SK-N-SH treated with all-trans-retinoic acid at 6 μM for 48 hours (cell line): ENCODE measurements at regions not wholly inside any gene's neighbourhood (a gene's known extent, or its start where the extent isn't known, plus 50 kb on each side); places are given as distances from the start of the nearest gene placed in this dataset.

Experiments used
- ATAC-seq: fragments of 200-7000 bp; cut with Tn5 transposase; 3 replicates; pipeline ENCODE4 v1.9.1; 2020; ENCODE audit warnings: mild to moderate bottlenecking, moderate library complexity
- ARNTL ChIP-seq: fragments of 450-650 bp; formaldehyde crosslinking; IDR thresholded peaks from 2 replicates; pipeline ENCODE4 v1.5.0; 2020; ENCODE audit warnings: low read depth, mild to moderate bottlenecking, moderate library complexity, borderline replicate concordance
- BACH2 ChIP-seq: fragments of 250-450 bp; sonication (Bioruptor Pico); IDR thresholded peaks from 2 replicates; pipeline ENCODE4 v1.9.0; 2021; ENCODE audit warnings: mild to moderate bottlenecking, borderline replicate concordance
- CSDC2 ChIP-seq: fragments of 250-450 bp; sonication (Bioruptor Pico); IDR thresholded peaks from 2 replicates; pipeline ENCODE4 v1.5.0; 2020; ENCODE audit warnings: mild to moderate bottlenecking, moderate library complexity
- ESRRG ChIP-seq: fragments of 250-450 bp; sonication (Bioruptor Pico); IDR thresholded peaks from 2 replicates; pipeline ENCODE4 v1.6.1; 2021; ENCODE audit warnings: mild to moderate bottlenecking
- GLIS3 ChIP-seq: fragments of 250-450 bp; sonication (Bioruptor Pico); IDR thresholded peaks from 2 replicates; pipeline ENCODE4 v1.5.0; 2020; ENCODE audit warnings: mild to moderate bottlenecking, moderate library complexity
- ISL1 ChIP-seq: fragments of 250-450 bp; sonication (Bioruptor Pico); IDR thresholded peaks from 2 replicates; pipeline ENCODE4 v2.1.2; 2022; ENCODE audit warnings: mild to moderate bottlenecking, moderate library complexity
- OSR1 ChIP-seq: fragments of 250-450 bp; sonication (Bioruptor Pico); IDR thresholded peaks from 2 replicates; pipeline ENCODE4 v1.8.0; 2022; ENCODE audit warnings: moderate library complexity, mild to moderate bottlenecking, inconsistent platforms
- RARB ChIP-seq: fragments of 250-450 bp; sonication (Bioruptor Pico); IDR thresholded peaks from 2 replicates; pipeline ENCODE4 v1.8.0; 2021; ENCODE audit warnings: mild to moderate bottlenecking, moderate library complexity
- SNAI2 ChIP-seq: fragments of 250-450 bp; sonication (Bioruptor Pico); IDR thresholded peaks from 2 replicates; pipeline ENCODE4 v1.5.0; 2020; ENCODE audit warnings: mild to moderate bottlenecking, moderate library complexity
- TCF4 ChIP-seq: fragments of 250-450 bp; sonication (Bioruptor Pico); IDR thresholded peaks from 2 replicates; pipeline ENCODE4 v1.8.0; 2021; ENCODE audit warnings: mild to moderate bottlenecking, moderate library complexity, borderline replicate concordance
- ZC3H10 ChIP-seq: fragments of 250-450 bp; sonication (Bioruptor Pico); IDR thresholded peaks from 2 replicates; pipeline ENCODE4 v1.5.1; 2021; ENCODE audit warnings: mild to moderate bottlenecking, moderate library complexity
- ZFP3 ChIP-seq: fragments of 250-450 bp; sonication (Bioruptor Pico); IDR thresholded peaks from 2 replicates; pipeline ENCODE4 v1.5.0; 2020; ENCODE audit warnings: mild to moderate bottlenecking, moderate library complexity
- ZFP30 ChIP-seq: fragments of 450-650 bp; formaldehyde crosslinking; IDR thresholded peaks from 2 replicates; pipeline ENCODE4 v1.5.0; 2022; ENCODE audit warnings: mild to moderate bottlenecking, moderate library complexity
- ZNF565 ChIP-seq: fragments of 450-650 bp; formaldehyde crosslinking; conservative IDR thresholded peaks from 2 replicates; pipeline ENCODE4 v1.5.0; 2020; ENCODE audit warnings: low read depth, mild to moderate bottlenecking, moderate library complexity
- ZNF70 ChIP-seq: fragments of 450-650 bp; formaldehyde crosslinking; IDR thresholded peaks from 2 replicates; pipeline ENCODE4 v1.5.0; 2020; ENCODE audit warnings: mild to moderate bottlenecking, moderate library complexity
- ZNF8 ChIP-seq: fragments of 450-650 bp; formaldehyde crosslinking; IDR thresholded peaks from 2 replicates; pipeline ENCODE4 v1.5.0; 2020; ENCODE audit warnings: mild to moderate bottlenecking, moderate library complexity
- TF ChIP-seq, protein P1 (sequence below): fragments of 250-450 bp; sonication (Bioruptor Pico); IDR thresholded peaks from 2 replicates; pipeline ENCODE4 v1.5.0; 2020; ENCODE audit warnings: mild to moderate bottlenecking, moderate library complexity
- TF ChIP-seq, protein P2 (sequence below): fragments of 250-450 bp; sonication (Bioruptor Pico); IDR thresholded peaks from 2 replicates; pipeline ENCODE4 v1.5.1; 2020; ENCODE audit warnings: low read depth, mild to moderate bottlenecking, moderate library complexity
- TF ChIP-seq, protein P3 (sequence below): fragments of 250-450 bp; sonication (Bioruptor Pico); IDR thresholded peaks from 2 replicates; pipeline ENCODE4 v1.8.0; 2020; ENCODE audit warnings: mild to moderate bottlenecking, moderate library complexity, borderline replicate concordance

DNA sequence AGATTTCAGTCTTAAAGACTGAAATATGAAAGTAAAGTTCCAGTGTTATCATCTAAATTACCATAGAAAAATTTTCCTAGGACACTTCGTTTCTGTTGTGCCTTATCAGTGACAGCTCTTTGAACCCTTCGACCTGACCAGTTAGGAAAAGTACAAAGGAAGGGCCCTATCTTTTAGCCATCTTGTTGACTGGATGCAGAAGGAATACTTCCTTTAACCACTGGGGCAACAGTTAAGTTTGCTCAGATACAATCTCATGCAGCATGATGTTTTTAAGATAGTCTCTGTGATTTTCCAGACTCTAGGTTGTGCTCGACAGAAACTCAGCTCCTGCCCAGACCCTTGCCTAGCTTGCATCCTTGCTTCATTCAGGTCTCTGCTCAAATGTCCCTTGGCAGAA, 210.5 kb upstream of the RPS6KA3 start:
- no peak for ATAC-seq
- no peak for TF ChIP-seq OSR1 (CRISPR knock-in tag)
- no peak for TF ChIP-seq ZNF70 (CRISPR knock-in tag)
- no peak for TF ChIP-seq GLIS3
- no peak for TF ChIP-seq TCF4 (CRISPR knock-in tag)

DNA sequence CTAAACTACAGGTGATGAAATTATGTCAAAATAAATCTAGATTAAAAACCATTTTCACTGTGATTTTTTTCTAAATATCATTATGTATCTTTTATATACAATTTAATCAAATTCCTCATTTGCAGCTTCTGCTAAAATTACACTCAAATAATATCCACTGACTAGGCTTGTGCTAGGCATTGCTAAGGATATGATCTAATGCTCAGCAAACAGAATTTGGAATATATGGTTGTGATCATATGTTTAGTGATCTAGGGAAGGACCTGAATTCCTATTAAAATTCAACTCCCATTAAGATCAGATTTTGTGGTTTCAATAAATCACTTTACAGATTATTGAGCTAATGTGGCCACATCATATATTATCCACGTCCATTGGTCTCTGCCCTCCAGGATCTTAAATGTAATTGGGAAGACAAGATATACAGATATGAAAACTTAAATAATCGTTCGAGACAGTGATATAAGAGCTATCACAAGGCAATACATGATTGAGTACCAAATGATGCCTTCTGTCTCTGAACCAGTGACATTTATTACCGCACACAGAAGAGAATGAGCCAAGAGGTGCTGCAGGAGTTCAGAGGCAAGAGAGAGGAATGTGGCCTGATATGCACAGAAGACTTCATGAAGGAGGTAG, 206.0 kb upstream of the RPS6KA3 start:
- TF ChIP-seq, protein P1, sequence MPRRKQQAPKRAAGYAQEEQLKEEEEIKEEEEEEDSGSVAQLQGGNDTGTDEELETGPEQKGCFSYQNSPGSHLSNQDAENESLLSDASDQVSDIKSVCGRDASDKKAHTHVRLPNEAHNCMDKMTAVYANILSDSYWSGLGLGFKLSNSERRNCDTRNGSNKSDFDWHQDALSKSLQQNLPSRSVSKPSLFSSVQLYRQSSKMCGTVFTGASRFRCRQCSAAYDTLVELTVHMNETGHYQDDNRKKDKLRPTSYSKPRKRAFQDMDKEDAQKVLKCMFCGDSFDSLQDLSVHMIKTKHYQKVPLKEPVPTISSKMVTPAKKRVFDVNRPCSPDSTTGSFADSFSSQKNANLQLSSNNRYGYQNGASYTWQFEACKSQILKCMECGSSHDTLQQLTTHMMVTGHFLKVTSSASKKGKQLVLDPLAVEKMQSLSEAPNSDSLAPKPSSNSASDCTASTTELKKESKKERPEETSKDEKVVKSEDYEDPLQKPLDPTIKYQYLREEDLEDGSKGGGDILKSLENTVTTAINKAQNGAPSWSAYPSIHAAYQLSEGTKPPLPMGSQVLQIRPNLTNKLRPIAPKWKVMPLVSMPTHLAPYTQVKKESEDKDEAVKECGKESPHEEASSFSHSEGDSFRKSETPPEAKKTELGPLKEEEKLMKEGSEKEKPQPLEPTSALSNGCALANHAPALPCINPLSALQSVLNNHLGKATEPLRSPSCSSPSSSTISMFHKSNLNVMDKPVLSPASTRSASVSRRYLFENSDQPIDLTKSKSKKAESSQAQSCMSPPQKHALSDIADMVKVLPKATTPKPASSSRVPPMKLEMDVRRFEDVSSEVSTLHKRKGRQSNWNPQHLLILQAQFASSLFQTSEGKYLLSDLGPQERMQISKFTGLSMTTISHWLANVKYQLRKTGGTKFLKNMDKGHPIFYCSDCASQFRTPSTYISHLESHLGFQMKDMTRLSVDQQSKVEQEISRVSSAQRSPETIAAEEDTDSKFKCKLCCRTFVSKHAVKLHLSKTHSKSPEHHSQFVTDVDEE (CRISPR knock-in tag): no peak
- 0 out of 2 replicates have a peak, but pooled peaks have one; percentile 13 for TF ChIP-seq ISL1 (CRISPR knock-in tag)
- ATAC-seq: peak; percentile 19; the same call in 1 of the 3 replicates

DNA sequence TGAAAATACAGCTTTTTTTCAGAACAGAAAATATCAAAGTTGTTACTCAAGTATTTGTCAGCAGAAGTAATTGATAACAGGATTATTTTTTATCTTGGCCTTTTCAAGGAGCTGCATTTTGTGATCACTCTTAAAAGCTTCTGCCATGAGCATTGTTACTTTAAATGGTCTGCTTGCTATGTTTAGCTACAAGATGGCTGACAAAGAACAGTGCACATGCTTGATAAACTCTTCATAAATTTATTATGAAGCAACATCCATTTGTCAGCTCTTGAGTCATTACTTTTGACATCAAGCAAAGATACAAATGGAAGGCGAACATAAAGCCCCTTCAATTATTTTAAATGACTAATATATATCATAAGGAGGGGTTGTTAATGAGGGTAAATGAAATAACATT, 205.4 kb upstream of the RPS6KA3 start:
- peak; percentile 38; the same call in 1 of the 3 replicates for ATAC-seq
- TF ChIP-seq ZC3H10 (CRISPR knock-in tag): peak; percentile 85; the same call in 1 of the 2 replicates
- TF ChIP-seq ZFP30 (CRISPR knock-in tag): no peak
- no peak for TF ChIP-seq ESRRG (CRISPR knock-in tag)
- TF ChIP-seq ISL1 (CRISPR knock-in tag): peak; percentile 81
- no peak for TF ChIP-seq OSR1 (CRISPR knock-in tag)
- TF ChIP-seq BACH2 (CRISPR knock-in tag): no peak

DNA sequence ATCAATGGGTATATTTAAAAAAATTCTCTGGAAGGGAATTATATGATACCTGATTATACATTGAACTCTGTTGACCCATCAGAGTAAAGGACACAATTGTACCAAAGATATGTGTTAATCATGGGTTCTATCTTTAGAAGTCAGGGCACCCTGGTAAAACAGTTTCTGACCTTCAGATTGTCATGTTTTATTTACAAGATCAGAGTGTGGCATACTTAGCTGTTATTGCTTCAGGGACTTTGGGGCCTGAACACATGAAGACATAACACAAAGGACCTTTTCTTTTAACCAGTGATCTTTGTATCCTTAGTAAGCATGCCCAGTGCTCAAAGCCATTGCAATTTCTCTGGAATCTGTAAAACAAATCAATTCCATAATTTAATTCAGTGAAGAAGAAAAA, 204.8 kb upstream of the RPS6KA3 start:
- ATAC-seq: no peak
- TF ChIP-seq SNAI2 (CRISPR knock-in tag) (no peak), ZFP30 (CRISPR knock-in tag) (no peak), ZFP3 (CRISPR knock-in tag) (no peak), RARB (no peak), ZC3H10 (CRISPR knock-in tag) (no peak), ARNTL (CRISPR knock-in tag) (no peak), TCF4 (CRISPR knock-in tag) (no peak), ZNF565 (CRISPR knock-in tag) (no peak), GLIS3 (no peak), CSDC2 (no peak)
- TF ChIP-seq, protein P2, sequence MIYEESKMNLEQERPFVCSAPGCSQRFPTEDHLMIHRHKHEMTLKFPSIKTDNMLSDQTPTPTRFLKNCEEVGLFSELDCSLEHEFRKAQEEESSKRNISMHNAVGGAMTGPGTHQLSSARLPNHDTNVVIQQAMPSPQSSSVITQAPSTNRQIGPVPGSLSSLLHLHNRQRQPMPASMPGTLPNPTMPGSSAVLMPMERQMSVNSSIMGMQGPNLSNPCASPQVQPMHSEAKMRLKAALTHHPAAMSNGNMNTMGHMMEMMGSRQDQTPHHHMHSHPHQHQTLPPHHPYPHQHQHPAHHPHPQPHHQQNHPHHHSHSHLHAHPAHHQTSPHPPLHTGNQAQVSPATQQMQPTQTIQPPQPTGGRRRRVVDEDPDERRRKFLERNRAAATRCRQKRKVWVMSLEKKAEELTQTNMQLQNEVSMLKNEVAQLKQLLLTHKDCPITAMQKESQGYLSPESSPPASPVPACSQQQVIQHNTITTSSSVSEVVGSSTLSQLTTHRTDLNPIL (CRISPR knock-in tag): no peak
- TF ChIP-seq, protein P1 (CRISPR knock-in tag): no peak

DNA sequence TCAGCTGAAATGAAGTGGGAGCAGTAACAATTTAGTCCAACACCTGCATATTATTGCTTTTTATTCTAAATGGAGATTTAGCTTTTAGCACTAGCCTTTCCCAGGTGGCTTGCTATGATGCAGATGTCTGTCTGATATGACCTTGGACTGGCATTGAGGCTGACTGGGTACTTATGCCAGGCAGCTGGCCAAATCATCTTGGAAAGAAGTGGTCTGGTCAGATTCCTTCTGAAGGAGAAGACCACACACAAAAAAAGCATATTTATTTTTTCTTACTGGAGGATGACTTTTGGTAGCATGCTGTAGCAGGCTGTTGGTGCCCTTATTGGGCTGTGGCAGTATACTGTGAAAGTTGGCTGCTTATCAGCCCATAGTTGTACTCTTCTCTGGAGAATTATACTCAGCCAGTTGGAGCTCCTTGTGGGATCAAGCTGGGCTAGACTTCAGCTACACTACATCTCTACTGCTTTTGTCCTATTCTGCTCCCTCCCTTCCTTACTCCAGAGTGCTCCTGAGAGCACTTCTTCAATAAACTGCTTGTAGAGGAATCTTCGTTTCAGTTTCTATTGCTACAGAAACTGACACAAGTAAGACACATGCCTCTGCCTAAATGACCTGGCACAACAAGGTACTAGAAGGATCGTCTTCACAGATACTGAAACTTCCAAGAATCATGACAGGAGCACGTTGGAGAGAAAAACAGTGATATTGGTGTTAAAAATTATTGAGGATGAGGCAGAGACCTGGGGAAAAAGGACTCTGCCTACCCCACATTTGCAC, 196.8 kb upstream of the RPS6KA3 start:
- ATAC-seq: no peak
- TF ChIP-seq CSDC2: no peak
- no peak for TF ChIP-seq ZFP30 (CRISPR knock-in tag)
- TF ChIP-seq, protein P3, sequence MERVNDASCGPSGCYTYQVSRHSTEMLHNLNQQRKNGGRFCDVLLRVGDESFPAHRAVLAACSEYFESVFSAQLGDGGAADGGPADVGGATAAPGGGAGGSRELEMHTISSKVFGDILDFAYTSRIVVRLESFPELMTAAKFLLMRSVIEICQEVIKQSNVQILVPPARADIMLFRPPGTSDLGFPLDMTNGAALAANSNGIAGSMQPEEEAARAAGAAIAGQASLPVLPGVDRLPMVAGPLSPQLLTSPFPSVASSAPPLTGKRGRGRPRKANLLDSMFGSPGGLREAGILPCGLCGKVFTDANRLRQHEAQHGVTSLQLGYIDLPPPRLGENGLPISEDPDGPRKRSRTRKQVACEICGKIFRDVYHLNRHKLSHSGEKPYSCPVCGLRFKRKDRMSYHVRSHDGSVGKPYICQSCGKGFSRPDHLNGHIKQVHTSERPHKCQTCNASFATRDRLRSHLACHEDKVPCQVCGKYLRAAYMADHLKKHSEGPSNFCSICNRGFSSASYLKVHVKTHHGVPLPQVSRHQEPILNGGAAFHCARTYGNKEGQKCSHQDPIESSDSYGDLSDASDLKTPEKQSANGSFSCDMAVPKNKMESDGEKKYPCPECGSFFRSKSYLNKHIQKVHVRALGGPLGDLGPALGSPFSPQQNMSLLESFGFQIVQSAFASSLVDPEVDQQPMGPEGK: no peak
- TF ChIP-seq ZNF8 (CRISPR knock-in tag): no peak
- no peak for TF ChIP-seq OSR1 (CRISPR knock-in tag)
- TF ChIP-seq ZFP3 (CRISPR knock-in tag): no peak
- TF ChIP-seq ARNTL (CRISPR knock-in tag): no peak
- TF ChIP-seq RARB: no peak
- no peak for TF ChIP-seq SNAI2 (CRISPR knock-in tag)
- no peak for TF ChIP-seq ISL1 (CRISPR knock-in tag)
- TF ChIP-seq TCF4 (CRISPR knock-in tag): no peak
